ENCODE measurements at regions not wholly inside any gene's neighbourhood (a gene's known extent, or its start where the extent isn't known, plus 50 kb on each side); places are given as distances from the start of the nearest gene placed in this dataset.

DNA sequence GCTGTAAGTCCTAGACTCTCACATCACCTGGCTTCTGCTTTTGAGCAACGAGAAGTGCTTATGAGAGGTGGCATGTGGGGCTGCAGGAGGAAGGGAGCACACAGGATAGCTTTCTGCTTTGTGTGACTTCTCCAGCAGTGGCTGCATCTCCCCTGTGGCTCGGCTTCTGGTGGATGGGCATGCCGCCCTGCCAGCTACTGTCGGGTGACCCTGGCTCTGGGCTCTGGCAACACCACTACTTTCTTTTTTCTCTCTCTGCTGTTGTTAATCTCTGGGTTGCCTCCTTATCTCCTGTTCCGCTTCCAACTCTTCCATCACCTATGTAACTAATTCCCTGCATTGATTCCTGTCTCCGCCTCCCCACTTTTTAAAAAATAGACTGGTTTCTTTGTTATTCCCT is 209.1 kb upstream of the DAAM1 start:
- Histone ChIP-seq H2AFZ (ENCODE audit: low read depth, low read length, poor library complexity, severe bottlenecking) (no peak overlapping the region), H3K9ac (ENCODE audit: low read length) (no peak overlapping the region), H3K9me2 (ENCODE audit: insufficient read depth) (no peaks in the 10 kb centered on the region), H3K79me2 (ENCODE audit: insufficient read depth, low read length) (no peaks in the 10 kb centered on the region), H3K4me3 (replicated peaks in 1 of 2; ENCODE audit: low read depth in 1 of 2, low read length in 2 of 2) (no peak overlapping the region), H3K27me3 (ENCODE audit: insufficient read depth, low read length) (no peaks in the 10 kb centered on the region), H3K27ac (ENCODE audit: low read depth, low read length) (no peak overlapping the region), H3K9me3 (ENCODE audit: control insufficient read depth in 1 of 2, insufficient read depth in 1 of 2, low read depth in 1 of 2, low read length in 2 of 2) (no peaks in the 10 kb centered on the region), H4K20me1 (ENCODE audit: insufficient read depth) (no peaks in the 10 kb centered on the region), H3K36me3 (ENCODE audit: control insufficient read depth in 1 of 2, insufficient read depth in 2 of 2, low read length in 2 of 2) (no peaks in the 10 kb centered on the region), H3K4me1 (ENCODE audit: control insufficient read depth in 1 of 2, insufficient read depth in 2 of 2, low read length in 2 of 2) (no peaks in the 10 kb centered on the region), H3K4me2 (ENCODE audit: low read length) (no peak overlapping the region)
- intact Hi-C loops (cut with micrococcal nuclease): no loop called here
- BruUV-seq (replicated peaks): no TSS peak
- ATAC-seq (no peak), DNase-seq (ENCODE audit: low read depth, low spot score) (no peak)
- ChIA-PET POLR2A (no interaction called here), RAD21 (ENCODE audit: low non-redundant PET in 1 of 2, low total read pairs in 2 of 2, uncharacterized antibody in 2 of 2, unreplicated experiment in 2 of 2) (no interaction called here), CTCF (no interaction called here)
- TF ChIP-seq FOSL1 (IDR thresholded peaks at IDR 0.05; ENCODE audit: low read depth): no peak
- TF ChIP-seq CEBPB (IDR thresholded peaks at IDR 0.05; ENCODE audit: low read depth): no peak
- TF ChIP-seq ZFX (IDR thresholded peaks at IDR 0.05): no peak
- TF ChIP-seq, protein P1, sequence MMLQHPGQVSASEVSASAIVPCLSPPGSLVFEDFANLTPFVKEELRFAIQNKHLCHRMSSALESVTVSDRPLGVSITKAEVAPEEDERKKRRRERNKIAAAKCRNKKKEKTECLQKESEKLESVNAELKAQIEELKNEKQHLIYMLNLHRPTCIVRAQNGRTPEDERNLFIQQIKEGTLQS (IDR thresholded peaks at IDR 0.05): no peak
- TF ChIP-seq EZH2 (IDR thresholded peaks at IDR 0.05): no peak
- TF ChIP-seq JUND (IDR thresholded peaks at IDR 0.05): no peak
- TF ChIP-seq YY1 (IDR thresholded peaks at IDR 0.05; ENCODE audit: extremely low read depth, insufficient replicate concordance, low read depth, low read length): no peak
- TF ChIP-seq ELF1 (IDR thresholded peaks at IDR 0.05; ENCODE audit: borderline replicate concordance, low read depth): no peak
- TF ChIP-seq, protein P2, sequence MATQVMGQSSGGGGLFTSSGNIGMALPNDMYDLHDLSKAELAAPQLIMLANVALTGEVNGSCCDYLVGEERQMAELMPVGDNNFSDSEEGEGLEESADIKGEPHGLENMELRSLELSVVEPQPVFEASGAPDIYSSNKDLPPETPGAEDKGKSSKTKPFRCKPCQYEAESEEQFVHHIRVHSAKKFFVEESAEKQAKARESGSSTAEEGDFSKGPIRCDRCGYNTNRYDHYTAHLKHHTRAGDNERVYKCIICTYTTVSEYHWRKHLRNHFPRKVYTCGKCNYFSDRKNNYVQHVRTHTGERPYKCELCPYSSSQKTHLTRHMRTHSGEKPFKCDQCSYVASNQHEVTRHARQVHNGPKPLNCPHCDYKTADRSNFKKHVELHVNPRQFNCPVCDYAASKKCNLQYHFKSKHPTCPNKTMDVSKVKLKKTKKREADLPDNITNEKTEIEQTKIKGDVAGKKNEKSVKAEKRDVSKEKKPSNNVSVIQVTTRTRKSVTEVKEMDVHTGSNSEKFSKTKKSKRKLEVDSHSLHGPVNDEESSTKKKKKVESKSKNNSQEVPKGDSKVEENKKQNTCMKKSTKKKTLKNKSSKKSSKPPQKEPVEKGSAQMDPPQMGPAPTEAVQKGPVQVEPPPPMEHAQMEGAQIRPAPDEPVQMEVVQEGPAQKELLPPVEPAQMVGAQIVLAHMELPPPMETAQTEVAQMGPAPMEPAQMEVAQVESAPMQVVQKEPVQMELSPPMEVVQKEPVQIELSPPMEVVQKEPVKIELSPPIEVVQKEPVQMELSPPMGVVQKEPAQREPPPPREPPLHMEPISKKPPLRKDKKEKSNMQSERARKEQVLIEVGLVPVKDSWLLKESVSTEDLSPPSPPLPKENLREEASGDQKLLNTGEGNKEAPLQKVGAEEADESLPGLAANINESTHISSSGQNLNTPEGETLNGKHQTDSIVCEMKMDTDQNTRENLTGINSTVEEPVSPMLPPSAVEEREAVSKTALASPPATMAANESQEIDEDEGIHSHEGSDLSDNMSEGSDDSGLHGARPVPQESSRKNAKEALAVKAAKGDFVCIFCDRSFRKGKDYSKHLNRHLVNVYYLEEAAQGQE (IDR thresholded peaks at IDR 0.05; ENCODE audit: low read depth): no peak
- no peak for TF ChIP-seq SRF (IDR thresholded peaks at IDR 0.05; ENCODE audit: low read depth)
- no peak for TF ChIP-seq TCF7L2 (IDR thresholded peaks at IDR 0.05; ENCODE audit: borderline replicate concordance, extremely low read depth, insufficient read depth, insufficient read length)
- TF ChIP-seq SP1 (IDR thresholded peaks at IDR 0.05; ENCODE audit: low read depth): no peak
- no peak for TF ChIP-seq EZH2phosphoT487 (IDR thresholded peaks at IDR 0.05; ENCODE audit: borderline replicate concordance)
- TF ChIP-seq, protein P3, sequence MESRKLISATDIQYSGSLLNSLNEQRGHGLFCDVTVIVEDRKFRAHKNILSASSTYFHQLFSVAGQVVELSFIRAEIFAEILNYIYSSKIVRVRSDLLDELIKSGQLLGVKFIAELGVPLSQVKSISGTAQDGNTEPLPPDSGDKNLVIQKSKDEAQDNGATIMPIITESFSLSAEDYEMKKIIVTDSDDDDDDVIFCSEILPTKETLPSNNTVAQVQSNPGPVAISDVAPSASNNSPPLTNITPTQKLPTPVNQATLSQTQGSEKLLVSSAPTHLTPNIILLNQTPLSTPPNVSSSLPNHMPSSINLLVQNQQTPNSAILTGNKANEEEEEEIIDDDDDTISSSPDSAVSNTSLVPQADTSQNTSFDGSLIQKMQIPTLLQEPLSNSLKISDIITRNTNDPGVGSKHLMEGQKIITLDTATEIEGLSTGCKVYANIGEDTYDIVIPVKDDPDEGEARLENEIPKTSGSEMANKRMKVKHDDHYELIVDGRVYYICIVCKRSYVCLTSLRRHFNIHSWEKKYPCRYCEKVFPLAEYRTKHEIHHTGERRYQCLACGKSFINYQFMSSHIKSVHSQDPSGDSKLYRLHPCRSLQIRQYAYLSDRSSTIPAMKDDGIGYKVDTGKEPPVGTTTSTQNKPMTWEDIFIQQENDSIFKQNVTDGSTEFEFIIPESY (IDR thresholded peaks at IDR 0.05; ENCODE audit: extremely low read depth, insufficient replicate concordance, low read length): no peak
- TF ChIP-seq RAD21 (IDR thresholded peaks at IDR 0.05; ENCODE audit: low read depth): no peak
- TF ChIP-seq SIN3A (IDR thresholded peaks at IDR 0.05; ENCODE audit: low read depth): no peak
- TF ChIP-seq, protein P4, sequence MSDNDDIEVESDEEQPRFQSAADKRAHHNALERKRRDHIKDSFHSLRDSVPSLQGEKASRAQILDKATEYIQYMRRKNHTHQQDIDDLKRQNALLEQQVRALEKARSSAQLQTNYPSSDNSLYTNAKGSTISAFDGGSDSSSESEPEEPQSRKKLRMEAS (IDR thresholded peaks at IDR 0.05): no peak
- no peak for TF ChIP-seq POLR2A (IDR thresholded peaks at IDR 0.05; ENCODE audit: borderline replicate concordance, extremely low read depth, insufficient read depth, insufficient read length)
